Fibroblast of villous mesenchyme (primary cell): ENCODE measurements at regions not wholly inside any gene's neighbourhood (a gene's known extent, or its start where the extent isn't known, plus 50 kb on each side); places are given as distances from the start of the nearest gene placed in this dataset.

ENCODE experiments used
- DNase-seq: peaks from one replicate; pipeline ENCODE4 v3.0.0-alpha.2; 2010; ENCODE audit warnings: low read depth
- H3K4me3 ChIP-seq: 2 replicates; pipeline ENCODE4 v1.5.1; 2011; ENCODE audit warnings: low read depth, mild to moderate bottlenecking, low read length
- TF ChIP-seq, protein P1 (sequence below): IDR thresholded peaks from 2 replicates; pipeline ENCODE4 v1.5.1; 2012; ENCODE audit warnings: low read depth, mild to moderate bottlenecking, low read length; ENCODE audit not compliant: insufficient read depth

DNA sequence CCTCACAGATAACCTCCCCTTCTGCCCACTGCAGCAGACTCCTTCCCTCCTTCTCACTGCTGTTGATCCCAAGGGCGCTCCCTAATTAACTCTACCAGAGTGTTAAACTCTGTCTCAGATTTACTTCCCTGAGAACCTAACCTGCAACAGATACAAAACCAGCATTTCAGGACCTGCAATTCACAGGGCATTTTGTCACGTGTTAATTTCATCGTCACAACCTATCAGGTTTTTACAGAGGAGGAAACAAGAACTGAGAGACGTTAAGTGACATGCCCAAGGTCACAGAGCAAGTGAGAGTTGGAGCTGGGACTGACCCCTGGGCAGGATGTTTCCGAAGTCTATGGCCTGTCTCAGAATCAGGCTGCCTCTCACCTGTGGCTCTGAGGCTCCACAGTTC is 223.9 kb downstream of the UACA start:
- H3K4me3 ChIP-seq = no peak overlapping the region
- DNase-seq = no peak
- TF ChIP-seq, protein P1, sequence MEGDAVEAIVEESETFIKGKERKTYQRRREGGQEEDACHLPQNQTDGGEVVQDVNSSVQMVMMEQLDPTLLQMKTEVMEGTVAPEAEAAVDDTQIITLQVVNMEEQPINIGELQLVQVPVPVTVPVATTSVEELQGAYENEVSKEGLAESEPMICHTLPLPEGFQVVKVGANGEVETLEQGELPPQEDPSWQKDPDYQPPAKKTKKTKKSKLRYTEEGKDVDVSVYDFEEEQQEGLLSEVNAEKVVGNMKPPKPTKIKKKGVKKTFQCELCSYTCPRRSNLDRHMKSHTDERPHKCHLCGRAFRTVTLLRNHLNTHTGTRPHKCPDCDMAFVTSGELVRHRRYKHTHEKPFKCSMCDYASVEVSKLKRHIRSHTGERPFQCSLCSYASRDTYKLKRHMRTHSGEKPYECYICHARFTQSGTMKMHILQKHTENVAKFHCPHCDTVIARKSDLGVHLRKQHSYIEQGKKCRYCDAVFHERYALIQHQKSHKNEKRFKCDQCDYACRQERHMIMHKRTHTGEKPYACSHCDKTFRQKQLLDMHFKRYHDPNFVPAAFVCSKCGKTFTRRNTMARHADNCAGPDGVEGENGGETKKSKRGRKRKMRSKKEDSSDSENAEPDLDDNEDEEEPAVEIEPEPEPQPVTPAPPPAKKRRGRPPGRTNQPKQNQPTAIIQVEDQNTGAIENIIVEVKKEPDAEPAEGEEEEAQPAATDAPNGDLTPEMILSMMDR = no peak

DNA sequence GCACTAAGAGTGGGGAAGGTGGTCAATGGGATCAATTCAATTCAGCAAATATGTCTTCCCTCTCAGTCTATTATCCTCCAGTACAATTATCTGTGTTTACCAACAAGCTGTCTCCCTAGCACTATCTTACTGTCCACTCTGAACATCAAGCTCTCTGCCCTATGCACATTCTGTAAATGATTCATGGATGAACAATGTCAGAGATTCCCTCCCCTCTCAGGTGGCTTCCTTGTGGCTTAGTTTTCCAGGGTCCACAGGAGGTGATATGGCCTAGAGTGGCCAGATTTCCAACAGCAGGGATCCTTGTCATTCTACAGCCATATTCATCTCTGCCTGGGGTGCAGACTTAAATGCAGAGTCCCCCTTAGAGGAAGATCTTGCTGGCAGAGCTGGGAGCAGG is 225.1 kb downstream of the UACA start:
- DNase-seq = no peak
- TF ChIP-seq, protein P1 = no peak
- H3K4me3 ChIP-seq = no peak overlapping the region

- DNase-seq = no peak
- TF ChIP-seq, protein P1 = no peak
These were observed 227.4 kb downstream of the UACA start for GRCh38 chr15:70535955-70536338.

GRCh38 chr15:70535071-70535954 is 228.0 kb downstream of the UACA start:
- DNase-seq = no peak
- TF ChIP-seq, protein P1 = no peak
- H3K4me3 ChIP-seq = no peak overlapping the region

More at GRCh38 chr15:70535955-70536338, 227.4 kb downstream of the UACA start:
- no peak overlapping the region for H3K4me3 ChIP-seq

DNA sequence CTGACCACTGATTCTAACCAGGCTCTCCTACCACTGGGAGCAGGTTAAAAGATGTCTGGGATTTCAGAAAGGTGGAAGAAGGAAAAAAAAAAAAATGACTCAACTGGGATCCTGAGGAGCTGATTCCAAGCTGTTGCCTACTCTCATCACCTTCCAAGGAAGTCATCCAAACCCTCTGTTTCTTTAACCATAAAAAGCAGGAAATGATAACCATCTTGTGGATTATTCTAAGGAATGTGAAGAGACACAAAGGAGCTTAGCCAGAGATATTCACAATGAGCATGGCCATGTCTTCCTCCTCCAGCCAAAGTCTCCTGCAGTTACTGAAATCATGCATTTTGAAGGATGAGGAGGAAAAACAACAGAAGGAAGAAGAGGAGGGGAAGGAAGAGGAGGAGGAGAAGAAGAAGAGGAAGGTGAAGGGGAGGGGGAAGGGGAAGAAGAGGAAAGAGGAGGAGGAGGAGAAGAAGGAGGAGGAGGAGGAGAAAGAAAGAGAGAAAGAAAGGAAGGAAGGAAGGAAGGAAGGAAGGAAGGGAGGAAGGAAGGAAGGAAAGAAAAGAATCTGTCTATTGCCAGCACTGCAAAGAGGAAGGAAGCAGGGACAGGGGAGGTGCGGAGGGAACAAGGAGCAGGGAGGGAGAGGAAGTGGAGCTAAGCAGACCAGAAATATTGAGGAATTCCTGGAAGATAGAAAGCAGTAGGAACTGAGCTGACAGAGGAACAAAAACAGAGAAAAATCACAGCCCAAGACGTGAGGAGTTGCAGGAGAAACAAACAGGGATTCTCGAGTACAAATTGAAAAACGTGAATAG is 229.2 kb downstream of the UACA start:
- DNase-seq = peak; percentile 8
- no peak overlapping the region for H3K4me3 ChIP-seq
- TF ChIP-seq, protein P1 = no peak

GRCh38 chr15:70532531-70533186 is 230.7 kb downstream of the UACA start:
- no peak for DNase-seq
- H3K4me3 ChIP-seq = no peak overlapping the region
- TF ChIP-seq, protein P1 = no peak
